ENCODE measurements at regions not wholly inside any gene's neighbourhood (a gene's known extent, or its start where the extent isn't known, plus 50 kb on each side); places are given as distances from the start of the nearest gene placed in this dataset.

DNA sequence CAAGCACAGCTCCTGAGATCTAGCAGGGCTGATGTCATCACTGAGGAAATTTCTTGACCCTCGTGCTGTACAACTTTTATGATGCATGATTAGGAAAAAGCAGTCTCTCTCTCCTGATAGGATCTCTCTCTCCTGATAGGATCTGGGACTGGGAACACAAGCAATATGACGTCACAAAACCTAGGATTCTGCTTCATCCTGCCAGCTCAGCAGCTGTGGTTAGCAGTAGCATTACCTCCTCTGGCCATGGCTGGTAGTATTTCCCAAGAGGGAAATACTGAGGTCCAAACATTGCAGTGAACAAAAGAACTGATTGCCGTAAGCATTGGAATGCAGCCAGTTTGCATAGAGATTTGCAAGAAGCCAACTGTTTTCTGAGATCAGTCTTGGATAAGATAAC lies 521.2 kb upstream of the POU3F3 start:
- TF ChIP-seq POLR2A (IDR thresholded peaks at IDR 0.05) (no peak), POLR2AphosphoS5 (IDR thresholded peaks at IDR 0.05) (no peak), EP300 (IDR thresholded peaks at IDR 0.05) (no peak)
- TF ChIP-seq, protein P1, sequence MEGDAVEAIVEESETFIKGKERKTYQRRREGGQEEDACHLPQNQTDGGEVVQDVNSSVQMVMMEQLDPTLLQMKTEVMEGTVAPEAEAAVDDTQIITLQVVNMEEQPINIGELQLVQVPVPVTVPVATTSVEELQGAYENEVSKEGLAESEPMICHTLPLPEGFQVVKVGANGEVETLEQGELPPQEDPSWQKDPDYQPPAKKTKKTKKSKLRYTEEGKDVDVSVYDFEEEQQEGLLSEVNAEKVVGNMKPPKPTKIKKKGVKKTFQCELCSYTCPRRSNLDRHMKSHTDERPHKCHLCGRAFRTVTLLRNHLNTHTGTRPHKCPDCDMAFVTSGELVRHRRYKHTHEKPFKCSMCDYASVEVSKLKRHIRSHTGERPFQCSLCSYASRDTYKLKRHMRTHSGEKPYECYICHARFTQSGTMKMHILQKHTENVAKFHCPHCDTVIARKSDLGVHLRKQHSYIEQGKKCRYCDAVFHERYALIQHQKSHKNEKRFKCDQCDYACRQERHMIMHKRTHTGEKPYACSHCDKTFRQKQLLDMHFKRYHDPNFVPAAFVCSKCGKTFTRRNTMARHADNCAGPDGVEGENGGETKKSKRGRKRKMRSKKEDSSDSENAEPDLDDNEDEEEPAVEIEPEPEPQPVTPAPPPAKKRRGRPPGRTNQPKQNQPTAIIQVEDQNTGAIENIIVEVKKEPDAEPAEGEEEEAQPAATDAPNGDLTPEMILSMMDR (IDR thresholded peaks at IDR 0.05), result no peak

Measured in upper lobe of left lung (tissue), 4 donors.